ENCODE measurements at regions not wholly inside any gene's neighbourhood (a gene's known extent, or its start where the extent isn't known, plus 50 kb on each side); places are given as distances from the start of the nearest gene placed in this dataset.
A peak's percentile ranks its signal among the peaks of the same experiment; 100 is the strongest.
"Not testable (repeated sequence)": the region's sequence is repeated elsewhere in the genome, so short reads cannot be mapped to it uniquely, and the experiment has no call there.

- peak in 2 of 4 donors; percentile 28 for ATAC-seq
- H3K4me3 ChIP-seq; H3K36me3 ChIP-seq; intact Hi-C loops (cut with DNase I); H3K9me3 ChIP-seq; H3K27ac ChIP-seq; H3K27me3 ChIP-seq; H3K4me1 ChIP-seq; DNase-seq: not testable (repeated sequence)
- no CpG with 5 or more reads among the region's 11 CpGs for WGBS (ENCODE audit: insufficient coverage, low coverage, low lambda C conversion rate, missing lambda C conversion rate)
Measured at GRCh38 chrX:222800-223513, 58.2 kb upstream of the PLCXD1 start.

- intact Hi-C loops (cut with DNase I); DNase-seq; H3K4me1 ChIP-seq; H3K4me3 ChIP-seq; H3K27ac ChIP-seq; H3K27me3 ChIP-seq; H3K36me3 ChIP-seq; H3K9me3 ChIP-seq: not testable (repeated sequence)
- peak in 1 of 4 donors; percentile 26 for ATAC-seq
- WGBS (ENCODE audit: insufficient coverage, low coverage, low lambda C conversion rate, missing lambda C conversion rate): no CpG with 5 or more reads among the region's 7 CpGs
Measured at GRCh38 chrX:223514-223854, 57.7 kb upstream of the PLCXD1 start.

- H3K4me3 ChIP-seq; H3K27ac ChIP-seq; H3K27me3 ChIP-seq; H3K4me1 ChIP-seq; H3K36me3 ChIP-seq; intact Hi-C loops (cut with DNase I); DNase-seq; H3K9me3 ChIP-seq: not testable (repeated sequence)
- WGBS (ENCODE audit: insufficient coverage, low coverage, low lambda C conversion rate, missing lambda C conversion rate): no CpG with 5 or more reads among the region's 47 CpGs
- ATAC-seq: peak; percentile 53 to 85 (median 80)
Measured at GRCh38 chrX:226474-227164, 54.6 kb upstream of the PLCXD1 start.

GRCh38 chrX:227396-227795 lies 53.8 kb upstream of the PLCXD1 start:
- ATAC-seq; H3K27ac ChIP-seq; H3K4me1 ChIP-seq; H3K36me3 ChIP-seq; intact Hi-C loops (cut with DNase I); H3K27me3 ChIP-seq; DNase-seq; H3K4me3 ChIP-seq; H3K9me3 ChIP-seq: not testable (repeated sequence)
- WGBS (ENCODE audit: insufficient coverage, low coverage, low lambda C conversion rate, missing lambda C conversion rate): no CpG with 5 or more reads among the region's 23 CpGs

All from right lobe of liver (tissue), 6 donors.